Choroid plexus epithelial cell (primary cell): ENCODE measurements at regions not wholly inside any gene's neighbourhood (a gene's known extent, or its start where the extent isn't known, plus 50 kb on each side); places are given as distances from the start of the nearest gene placed in this dataset.

ENCODE experiments used
- DNase-seq: peaks from one replicate; pipeline ENCODE4 v3.0.0-alpha.2; 2010; ENCODE audit warnings: low read depth
- H3K4me3 ChIP-seq: 2 replicates; pipeline ENCODE4 v1.5.1; 2011; ENCODE audit warnings: low read depth, mild to moderate bottlenecking, control low read depth, low read length, moderate library complexity
- TF ChIP-seq, protein P1 (sequence below): conservative IDR thresholded peaks from 2 replicates; pipeline ENCODE4 v1.5.1; 2011; ENCODE audit warnings: low read depth, mild to moderate bottlenecking, control low read depth, inconsistent platforms, low read length, moderate library complexity

DNA sequence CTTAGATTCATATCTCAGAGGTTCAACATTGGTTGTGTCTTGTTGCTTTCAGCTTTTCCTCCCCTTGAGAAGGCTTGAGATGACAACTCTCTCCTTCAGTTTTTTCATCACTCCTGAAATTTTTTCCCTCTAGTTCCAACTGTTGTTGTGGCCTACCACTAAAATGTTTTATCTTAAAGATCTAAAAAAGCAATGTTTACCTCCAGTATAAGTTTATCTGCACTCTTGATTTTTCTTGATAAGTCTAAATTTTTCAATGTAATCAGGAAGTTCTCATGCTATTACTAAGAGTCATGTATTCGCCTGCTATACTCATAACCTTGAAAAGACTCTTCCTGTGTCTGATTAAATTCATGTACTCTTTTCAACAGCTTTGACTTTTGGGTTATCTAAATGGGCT, 366.3 kb upstream of the TFPI start:
- TF ChIP-seq, protein P1, sequence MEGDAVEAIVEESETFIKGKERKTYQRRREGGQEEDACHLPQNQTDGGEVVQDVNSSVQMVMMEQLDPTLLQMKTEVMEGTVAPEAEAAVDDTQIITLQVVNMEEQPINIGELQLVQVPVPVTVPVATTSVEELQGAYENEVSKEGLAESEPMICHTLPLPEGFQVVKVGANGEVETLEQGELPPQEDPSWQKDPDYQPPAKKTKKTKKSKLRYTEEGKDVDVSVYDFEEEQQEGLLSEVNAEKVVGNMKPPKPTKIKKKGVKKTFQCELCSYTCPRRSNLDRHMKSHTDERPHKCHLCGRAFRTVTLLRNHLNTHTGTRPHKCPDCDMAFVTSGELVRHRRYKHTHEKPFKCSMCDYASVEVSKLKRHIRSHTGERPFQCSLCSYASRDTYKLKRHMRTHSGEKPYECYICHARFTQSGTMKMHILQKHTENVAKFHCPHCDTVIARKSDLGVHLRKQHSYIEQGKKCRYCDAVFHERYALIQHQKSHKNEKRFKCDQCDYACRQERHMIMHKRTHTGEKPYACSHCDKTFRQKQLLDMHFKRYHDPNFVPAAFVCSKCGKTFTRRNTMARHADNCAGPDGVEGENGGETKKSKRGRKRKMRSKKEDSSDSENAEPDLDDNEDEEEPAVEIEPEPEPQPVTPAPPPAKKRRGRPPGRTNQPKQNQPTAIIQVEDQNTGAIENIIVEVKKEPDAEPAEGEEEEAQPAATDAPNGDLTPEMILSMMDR: no peak
- DNase-seq: no peak
- H3K4me3 ChIP-seq: no peak overlapping the region

DNA sequence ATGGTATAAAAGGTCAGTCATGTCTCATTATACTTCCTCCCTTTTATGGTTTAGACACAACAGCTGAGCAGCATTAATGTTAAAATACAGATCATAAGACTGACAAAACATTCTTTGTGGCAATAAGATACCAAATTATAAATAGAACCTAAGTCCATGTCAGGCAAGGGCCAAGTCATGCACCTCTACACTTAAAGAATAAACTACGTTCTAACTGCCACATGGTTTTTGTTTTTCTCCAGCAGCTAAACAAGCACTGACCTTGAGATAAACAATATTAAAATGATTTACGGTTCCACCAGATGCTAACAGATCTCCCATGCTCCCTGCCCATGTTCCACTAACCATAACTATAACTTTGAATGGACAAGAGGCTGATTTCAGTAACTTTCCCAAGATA, 368.6 kb upstream of the TFPI start:
- TF ChIP-seq, protein P1: no peak
- no peak overlapping the region for H3K4me3 ChIP-seq
- no peak for DNase-seq

DNA sequence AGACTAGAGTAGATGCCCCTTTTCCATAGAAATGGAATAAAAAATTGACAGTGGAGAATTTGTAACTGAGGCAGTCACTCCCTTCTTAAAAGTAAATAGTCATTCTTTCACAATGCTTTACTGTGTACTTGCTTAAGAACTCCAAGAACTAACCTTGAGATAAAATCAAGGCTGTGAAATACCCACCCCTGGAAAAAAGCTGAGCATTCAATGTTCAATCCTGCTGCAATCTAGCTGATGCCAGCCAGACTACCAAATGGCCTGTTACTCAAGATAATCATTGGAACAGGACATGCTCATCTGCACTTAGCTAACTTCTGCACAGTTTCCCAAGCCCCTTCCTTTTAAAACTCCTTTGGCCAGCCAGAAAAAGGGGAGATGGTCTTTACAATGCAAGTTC, 367.4 kb upstream of the GULP1 start:
- no peak overlapping the region for H3K4me3 ChIP-seq
- DNase-seq: no peak
- TF ChIP-seq, protein P1: no peak

DNA sequence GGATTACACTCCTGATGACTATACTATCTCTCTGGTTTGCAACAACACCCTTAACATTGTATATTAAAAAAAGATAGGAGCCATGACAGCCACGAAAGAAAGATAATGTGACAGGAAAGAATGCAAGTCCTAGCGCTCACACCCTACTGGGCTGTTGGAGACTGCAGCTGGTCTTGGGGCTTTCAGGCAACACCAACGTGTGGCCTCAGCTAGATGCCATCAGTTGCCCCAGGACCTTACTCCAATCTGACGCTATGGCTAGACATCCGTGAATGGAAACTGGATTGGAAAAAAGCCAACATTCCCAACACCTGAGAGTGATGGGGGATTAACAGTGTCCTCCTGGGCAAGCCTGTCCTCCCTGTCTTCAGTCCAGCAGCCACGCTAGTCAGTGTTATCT, 357.4 kb upstream of the GULP1 start:
- no peak overlapping the region for H3K4me3 ChIP-seq
- TF ChIP-seq, protein P1: no peak
- no peak for DNase-seq

DNA sequence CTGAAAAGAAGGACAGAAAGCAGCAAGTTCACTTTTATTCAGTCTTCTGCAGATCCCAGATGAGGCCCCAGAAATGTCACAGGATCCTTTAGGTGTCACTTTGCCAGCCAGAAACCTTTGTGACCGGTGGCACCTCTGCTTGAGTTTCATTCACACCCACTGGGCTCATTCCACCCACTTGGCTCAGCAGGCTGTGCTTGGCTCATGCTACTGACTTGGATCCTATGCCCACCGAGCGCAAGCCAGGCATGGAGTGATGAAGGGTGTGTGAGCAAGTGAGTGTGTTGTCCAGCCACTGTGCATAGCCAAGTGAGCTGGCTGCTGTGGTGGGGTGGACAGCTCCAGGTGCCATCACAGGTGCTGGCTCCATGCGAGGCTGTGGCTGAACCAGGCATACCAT, 357.0 kb upstream of the GULP1 start:
- TF ChIP-seq, protein P1: no peak
- DNase-seq: no peak
- H3K4me3 ChIP-seq: no peak overlapping the region

DNA sequence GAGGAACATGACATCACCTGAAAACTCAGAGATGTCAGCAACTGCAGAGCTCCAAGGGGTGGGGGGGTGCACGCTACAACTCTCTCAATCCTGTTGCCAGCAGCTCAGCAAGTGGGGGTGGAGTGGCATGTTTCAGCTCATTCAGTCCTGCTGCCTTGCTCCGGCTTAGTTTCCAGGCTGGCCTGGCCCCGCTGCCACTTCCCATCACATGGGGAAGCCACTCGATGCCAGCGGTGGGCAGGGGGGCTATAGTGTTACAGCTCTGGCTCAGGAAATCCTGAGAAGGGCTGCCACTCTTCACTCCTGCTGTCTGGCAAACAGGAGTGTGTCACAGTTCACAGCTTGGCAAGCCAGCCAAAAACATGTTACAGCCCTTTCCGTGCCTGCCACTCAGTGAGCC, 356.5 kb upstream of the GULP1 start:
- TF ChIP-seq, protein P1: no peak
- DNase-seq: no peak
- no peak overlapping the region for H3K4me3 ChIP-seq

DNA sequence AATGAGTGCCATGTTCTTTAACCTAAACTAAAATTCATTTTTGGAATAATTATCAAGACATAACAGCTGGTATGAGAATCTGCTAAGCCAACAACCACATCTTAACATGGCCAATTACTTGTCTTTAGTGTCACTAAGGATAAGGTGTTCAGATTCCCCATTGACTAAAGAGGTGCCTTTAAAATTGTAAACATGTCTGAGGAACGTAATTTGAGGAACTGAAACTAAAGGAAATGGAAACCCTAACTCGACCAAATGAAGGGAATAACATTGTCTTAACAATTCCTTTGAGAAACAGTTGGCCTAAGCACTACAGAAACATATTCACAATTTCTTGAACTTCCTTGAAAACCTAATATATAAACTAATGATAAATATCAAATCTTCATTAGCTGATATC, 355.4 kb upstream of the GULP1 start:
- no peak overlapping the region for H3K4me3 ChIP-seq
- DNase-seq: no peak
- TF ChIP-seq, protein P1: no peak
